ENCODE measurements at regions not wholly inside any gene's neighbourhood (a gene's known extent, or its start where the extent isn't known, plus 50 kb on each side); places are given as distances from the start of the nearest gene placed in this dataset.
"Not testable (repeated sequence)": the region's sequence is repeated elsewhere in the genome, so short reads cannot be mapped to it uniquely, and the experiment has no call there.

DNA sequence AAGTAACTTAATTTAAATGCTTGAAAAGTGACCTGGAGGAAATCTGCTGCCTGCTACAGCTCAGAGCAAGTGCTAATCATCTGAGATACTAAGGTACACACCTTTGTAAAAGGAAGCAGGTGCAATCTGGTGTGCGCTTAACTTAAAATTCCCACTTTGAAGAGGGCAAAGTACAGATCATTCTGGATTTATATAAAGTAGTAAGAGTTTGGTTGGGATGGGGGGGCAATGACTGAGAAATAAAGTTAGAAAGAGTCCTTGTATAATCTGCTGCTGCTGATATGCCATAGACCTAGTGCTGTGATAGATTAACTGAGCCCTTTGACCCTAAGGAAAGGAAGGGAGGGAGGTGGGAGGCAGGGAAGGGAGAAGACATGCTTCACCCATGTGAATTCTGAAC lies 141.0 kb downstream of the MTNR1A start:
- no peak for DNase-seq (ENCODE audit: low read depth)
- TF ChIP-seq, protein P1, sequence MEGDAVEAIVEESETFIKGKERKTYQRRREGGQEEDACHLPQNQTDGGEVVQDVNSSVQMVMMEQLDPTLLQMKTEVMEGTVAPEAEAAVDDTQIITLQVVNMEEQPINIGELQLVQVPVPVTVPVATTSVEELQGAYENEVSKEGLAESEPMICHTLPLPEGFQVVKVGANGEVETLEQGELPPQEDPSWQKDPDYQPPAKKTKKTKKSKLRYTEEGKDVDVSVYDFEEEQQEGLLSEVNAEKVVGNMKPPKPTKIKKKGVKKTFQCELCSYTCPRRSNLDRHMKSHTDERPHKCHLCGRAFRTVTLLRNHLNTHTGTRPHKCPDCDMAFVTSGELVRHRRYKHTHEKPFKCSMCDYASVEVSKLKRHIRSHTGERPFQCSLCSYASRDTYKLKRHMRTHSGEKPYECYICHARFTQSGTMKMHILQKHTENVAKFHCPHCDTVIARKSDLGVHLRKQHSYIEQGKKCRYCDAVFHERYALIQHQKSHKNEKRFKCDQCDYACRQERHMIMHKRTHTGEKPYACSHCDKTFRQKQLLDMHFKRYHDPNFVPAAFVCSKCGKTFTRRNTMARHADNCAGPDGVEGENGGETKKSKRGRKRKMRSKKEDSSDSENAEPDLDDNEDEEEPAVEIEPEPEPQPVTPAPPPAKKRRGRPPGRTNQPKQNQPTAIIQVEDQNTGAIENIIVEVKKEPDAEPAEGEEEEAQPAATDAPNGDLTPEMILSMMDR (IDR thresholded peaks at IDR 0.05; ENCODE audit: low read length, missing control alignments): no peak
- no peak overlapping the region for H3K4me3 ChIP-seq (replicated peaks; ENCODE audit: low read depth, low read length)

DNA sequence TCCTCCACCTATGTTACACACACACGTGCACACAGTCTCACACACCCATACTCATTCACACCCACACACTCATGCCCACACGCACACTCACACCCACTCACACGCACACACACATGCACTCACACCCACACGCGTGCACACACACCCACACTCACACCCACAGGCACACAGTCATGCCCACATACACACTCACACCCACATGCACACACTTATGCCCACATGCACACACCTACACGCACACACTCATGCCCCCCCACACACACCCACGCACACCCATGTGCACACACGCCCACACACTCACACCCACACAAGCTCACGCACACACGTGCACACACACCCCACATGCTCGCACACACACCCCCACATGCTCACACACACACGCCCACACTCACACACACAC lies 140.0 kb downstream of the F11 start:
- TF ChIP-seq, protein P1 (IDR thresholded peaks at IDR 0.05; ENCODE audit: low read length, missing control alignments): no peak
- no peak for DNase-seq (ENCODE audit: low read depth)
- no peak overlapping the region for H3K4me3 ChIP-seq (replicated peaks; ENCODE audit: low read depth, low read length)

DNA sequence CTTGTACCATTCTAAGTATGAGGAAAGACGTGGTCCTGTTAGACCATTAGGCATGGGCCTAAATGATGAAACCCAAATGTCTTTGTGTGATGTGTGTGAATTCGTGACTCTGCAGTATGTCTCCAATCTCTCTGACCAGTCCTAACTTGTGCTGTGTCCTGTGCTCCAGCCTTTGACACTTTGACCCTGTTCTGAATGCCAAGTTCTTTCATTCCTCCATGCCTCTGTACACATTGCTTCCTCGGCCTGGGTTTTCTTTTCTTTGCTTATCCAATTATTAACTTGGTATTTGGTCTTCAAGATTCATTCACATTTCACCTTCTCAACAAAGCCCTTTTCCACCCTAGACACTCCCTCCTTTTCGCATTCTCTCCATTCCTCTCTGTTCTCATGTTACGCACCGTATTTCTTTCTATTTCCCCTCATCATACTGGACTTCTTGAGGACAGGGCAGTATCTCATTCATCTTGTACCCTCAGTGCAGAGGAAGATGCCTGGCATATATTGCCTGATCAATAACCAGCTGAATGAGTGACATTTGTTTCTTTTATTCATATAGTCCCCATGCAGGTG lies 138.7 kb downstream of the F11 start:
- H3K4me3 ChIP-seq (replicated peaks; ENCODE audit: low read depth, low read length): no peak overlapping the region
- no peak for DNase-seq (ENCODE audit: low read depth)
- TF ChIP-seq, protein P1 (IDR thresholded peaks at IDR 0.05; ENCODE audit: low read length, missing control alignments): no peak

DNA sequence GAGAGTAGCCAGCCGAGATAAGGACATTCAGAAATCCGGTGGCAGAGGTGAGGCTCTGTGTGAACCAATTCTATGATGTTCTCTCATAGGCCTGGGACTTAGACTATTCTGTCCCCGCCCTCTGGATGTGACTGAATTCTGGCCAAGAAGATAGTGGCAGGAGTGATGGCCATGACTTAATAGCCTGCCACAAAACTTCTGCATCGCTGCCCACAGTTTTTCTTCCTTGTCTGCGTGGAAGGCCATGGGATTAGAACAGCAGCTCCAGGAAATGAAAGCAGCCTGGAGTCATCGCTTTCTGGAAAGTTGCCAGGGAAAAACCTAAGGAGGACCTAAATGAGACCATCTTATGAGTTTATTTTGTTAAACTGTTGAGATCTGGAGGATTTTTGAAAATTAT lies 134.7 kb downstream of the F11 start:
- H3K4me3 ChIP-seq (replicated peaks; ENCODE audit: low read depth, low read length): no peak overlapping the region
- TF ChIP-seq, protein P1 (IDR thresholded peaks at IDR 0.05; ENCODE audit: low read length, missing control alignments): no peak
- DNase-seq (ENCODE audit: low read depth): peak; percentile 38

DNA sequence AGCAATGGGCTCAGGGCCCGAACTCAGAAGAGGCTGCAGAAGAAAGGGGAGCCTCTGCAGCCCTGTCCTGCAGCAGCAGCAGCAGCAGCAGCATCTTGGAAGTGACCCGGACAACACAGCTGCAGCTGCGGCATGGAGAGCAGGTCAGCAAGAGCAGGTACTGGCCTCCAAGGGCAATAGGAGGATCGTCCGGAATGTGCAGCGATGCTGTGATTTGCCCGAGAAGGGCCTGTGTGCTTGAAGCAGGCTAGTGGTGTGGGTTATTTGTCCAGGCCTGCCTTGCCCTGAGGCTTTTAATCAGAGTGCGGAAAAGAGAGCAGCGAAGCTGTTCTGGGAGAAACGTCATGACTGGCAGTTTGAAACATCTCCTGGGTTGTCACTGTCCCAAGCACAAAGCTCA lies 126.0 kb downstream of the F11 start:
- TF ChIP-seq, protein P1 (IDR thresholded peaks at IDR 0.05; ENCODE audit: low read length, missing control alignments): no peak
- no peak for DNase-seq (ENCODE audit: low read depth)
- H3K4me3 ChIP-seq (replicated peaks; ENCODE audit: low read depth, low read length): no peak overlapping the region

DNA sequence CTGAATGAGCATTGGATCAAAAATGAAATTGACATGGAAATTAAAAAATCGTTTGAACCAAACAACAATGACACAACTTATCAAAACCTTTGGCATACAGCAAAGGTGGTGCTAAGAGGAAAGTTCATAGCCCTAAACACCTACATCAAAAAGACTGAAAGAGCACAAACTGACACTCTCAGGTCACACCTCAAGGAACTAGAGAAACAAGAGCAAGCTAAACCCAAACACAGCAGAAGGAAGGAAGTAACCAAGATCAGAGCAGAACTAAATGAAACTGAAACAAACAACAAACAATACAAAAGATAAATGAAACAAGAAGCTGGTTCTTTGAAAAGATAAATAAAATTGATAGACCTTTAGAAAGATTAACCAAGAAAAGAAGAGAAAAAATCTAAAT lies 118.3 kb downstream of the F11 start:
- not testable (repeated sequence) for H3K4me3 ChIP-seq (replicated peaks; ENCODE audit: low read depth, low read length); DNase-seq (ENCODE audit: low read depth)

DNA sequence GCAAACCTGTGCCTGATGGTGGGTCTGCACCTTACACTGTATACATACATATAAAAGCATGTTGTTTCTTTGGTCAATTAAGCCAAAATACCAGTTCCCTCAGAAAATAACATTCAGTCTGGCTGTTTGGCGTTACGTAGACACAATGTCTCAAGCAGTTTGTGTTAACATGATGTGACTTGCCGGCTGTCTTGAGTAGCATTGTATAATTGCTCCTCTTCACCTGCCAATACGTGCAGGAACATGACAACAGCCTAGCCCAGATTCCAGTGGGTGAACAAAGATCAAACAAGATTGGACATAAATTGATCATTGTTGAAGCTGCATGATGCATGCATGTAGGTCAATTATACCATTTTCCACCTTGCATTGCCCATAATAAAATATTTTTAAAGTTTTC lies 102.3 kb downstream of the F11 start:
- no peak for DNase-seq (ENCODE audit: low read depth)
- TF ChIP-seq, protein P1 (IDR thresholded peaks at IDR 0.05; ENCODE audit: low read length, missing control alignments): no peak
- H3K4me3 ChIP-seq (replicated peaks; ENCODE audit: low read depth, low read length): no peak overlapping the region

Measured in fibroblast of pulmonary artery (primary cell).